ENCODE measurements at regions not wholly inside any gene's neighbourhood (a gene's known extent, or its start where the extent isn't known, plus 50 kb on each side); places are given as distances from the start of the nearest gene placed in this dataset.

DNA sequence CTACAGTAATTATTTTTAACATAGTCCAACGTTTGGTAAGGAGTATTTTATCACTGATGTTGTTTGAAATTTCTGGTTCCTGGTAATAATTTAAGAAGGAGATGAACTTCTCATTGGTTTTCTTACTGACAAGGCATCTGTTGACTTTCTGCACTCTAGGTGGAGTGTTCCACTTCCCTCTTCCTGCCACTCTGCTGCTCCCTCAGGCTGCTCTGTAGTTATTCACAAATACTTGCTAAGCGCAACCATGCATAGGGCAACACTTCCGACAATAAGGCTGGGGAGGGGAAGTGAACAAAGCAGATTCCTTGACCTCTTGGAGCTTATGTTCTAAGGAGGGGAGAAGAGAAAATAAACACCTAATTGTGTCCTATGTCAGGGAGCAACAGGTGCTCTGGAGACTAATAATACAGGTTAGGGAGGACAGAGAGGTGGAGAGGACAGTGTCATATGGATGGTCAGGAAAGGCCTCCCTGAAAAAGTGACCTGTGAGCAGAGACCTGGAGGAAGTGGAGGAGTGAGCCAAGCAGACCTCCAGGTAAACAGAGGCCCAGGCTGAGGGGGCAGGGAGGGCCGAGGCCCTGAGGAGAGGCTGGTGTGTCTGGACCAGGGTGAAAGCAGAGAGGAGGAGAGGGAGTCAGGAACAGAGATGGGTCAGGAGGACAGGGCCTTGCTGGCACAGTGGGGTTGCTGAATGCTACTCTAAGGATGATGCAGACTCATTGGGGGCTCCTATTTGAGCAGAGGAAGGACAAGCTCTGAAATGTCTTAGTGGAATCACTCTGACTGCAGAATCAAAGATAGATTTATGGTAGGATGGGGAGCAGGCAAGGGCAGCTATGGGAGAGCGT lies 134.8 kb upstream of the SLC24A3 start:
- no peak overlapping the region for H3K27ac ChIP-seq

DNA sequence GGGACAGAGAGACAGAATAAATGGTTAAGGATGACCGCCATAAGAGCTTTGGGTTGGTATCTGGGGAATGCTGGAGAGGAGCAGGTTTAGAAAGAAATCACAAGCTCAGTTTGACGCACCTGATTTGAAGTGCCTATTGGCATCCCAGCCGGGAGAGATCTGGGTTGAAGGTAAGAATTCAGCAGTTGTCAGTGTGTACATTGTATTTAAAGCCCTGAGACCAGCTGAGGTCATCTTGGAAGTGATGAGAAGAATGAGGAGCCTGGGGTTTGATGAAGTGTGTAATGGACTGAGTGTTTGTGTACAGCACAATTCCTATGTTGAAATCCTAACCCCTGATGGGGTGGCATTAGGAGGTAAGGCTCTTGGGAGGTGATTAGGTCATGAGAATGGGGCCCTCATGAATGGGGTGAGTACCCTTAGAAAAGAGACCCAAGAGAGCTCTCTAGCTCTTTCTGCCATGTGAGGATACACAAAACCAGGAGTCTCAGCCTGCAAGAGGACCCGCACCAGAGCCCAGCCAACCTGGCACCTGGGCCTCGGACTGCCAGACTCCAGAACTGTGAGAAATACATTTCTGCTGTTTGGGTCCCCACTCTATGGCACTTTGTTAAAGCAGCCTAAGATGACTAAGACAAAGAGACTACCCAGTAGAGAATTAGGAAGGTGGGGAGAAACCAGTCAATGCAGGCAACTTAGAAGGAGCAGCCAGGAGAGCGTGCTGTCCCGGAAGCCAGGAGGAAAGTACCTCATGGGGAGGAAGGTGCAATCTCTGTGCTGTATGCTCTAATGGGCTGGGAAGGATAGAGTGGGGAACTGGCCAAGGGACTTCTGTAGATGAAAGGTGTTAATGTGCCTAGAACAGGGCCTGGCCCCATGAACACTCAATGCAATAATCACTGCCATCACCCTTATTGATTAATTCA lies 133.7 kb upstream of the SLC24A3 start:
- no peaks in the 10 kb centered on the region for H3K36me3 ChIP-seq (replicated peaks in 1 of 2)
- no peak overlapping the region for H3K27ac ChIP-seq
- no peak for DNase-seq
- TF ChIP-seq, protein P1, sequence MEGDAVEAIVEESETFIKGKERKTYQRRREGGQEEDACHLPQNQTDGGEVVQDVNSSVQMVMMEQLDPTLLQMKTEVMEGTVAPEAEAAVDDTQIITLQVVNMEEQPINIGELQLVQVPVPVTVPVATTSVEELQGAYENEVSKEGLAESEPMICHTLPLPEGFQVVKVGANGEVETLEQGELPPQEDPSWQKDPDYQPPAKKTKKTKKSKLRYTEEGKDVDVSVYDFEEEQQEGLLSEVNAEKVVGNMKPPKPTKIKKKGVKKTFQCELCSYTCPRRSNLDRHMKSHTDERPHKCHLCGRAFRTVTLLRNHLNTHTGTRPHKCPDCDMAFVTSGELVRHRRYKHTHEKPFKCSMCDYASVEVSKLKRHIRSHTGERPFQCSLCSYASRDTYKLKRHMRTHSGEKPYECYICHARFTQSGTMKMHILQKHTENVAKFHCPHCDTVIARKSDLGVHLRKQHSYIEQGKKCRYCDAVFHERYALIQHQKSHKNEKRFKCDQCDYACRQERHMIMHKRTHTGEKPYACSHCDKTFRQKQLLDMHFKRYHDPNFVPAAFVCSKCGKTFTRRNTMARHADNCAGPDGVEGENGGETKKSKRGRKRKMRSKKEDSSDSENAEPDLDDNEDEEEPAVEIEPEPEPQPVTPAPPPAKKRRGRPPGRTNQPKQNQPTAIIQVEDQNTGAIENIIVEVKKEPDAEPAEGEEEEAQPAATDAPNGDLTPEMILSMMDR (IDR thresholded peaks at IDR 0.05), result no peak
- no peak for TF ChIP-seq POLR2A (IDR thresholded peaks at IDR 0.05)
- no peaks in the 10 kb centered on the region for H3K9me3 ChIP-seq (replicated peaks in 1 of 3)
- no peaks in the 10 kb centered on the region for H3K4me1 ChIP-seq (replicated peaks in 1 of 2)
- intact Hi-C loops (cut with DNase I), result no loop called here
- 87 to 95% (median 93%) methylated on average over 7 of the region's 7 CpGs for WGBS, 4 donors
- no peaks in the 10 kb centered on the region for H3K27me3 ChIP-seq
- H3K4me3 ChIP-seq, result no peak overlapping the region

More for the DNA sequence above, 134.8 kb upstream of the SLC24A3 start:
- Histone ChIP-seq H3K4me1 (replicated peaks in 1 of 2) (no peaks in the 10 kb centered on the region), H3K36me3 (replicated peaks in 1 of 2) (no peaks in the 10 kb centered on the region), H3K9me3 (replicated peaks in 1 of 3) (no peaks in the 10 kb centered on the region), H3K4me3 (no peak overlapping the region), H3K27me3 (no peaks in the 10 kb centered on the region)
- DNase-seq, result no peak
- no peak for TF ChIP-seq POLR2A (IDR thresholded peaks at IDR 0.05)
- TF ChIP-seq, protein P1 (IDR thresholded peaks at IDR 0.05), result no peak
- intact Hi-C loops (cut with DNase I), result no loop called here
- 61 to 85% (median 72%) methylated on average over 5 of the region's 5 CpGs for WGBS, 4 donors

GRCh38 chr20:19079536-19080299 lies 132.7 kb upstream of the SLC24A3 start:
- intact Hi-C loops (cut with DNase I), result no loop called here
- H3K27me3 ChIP-seq, result no peaks in the 10 kb centered on the region
- 69 to 82% (median 77%) methylated on average over 9 to 10 of the region's 10 CpGs for WGBS, 4 donors

More at GRCh38 chr20:19079536-19080299, 132.7 kb upstream of the SLC24A3 start:
- Histone ChIP-seq H3K4me1 (replicated peaks in 1 of 2) (no peaks in the 10 kb centered on the region), H3K9me3 (replicated peaks in 1 of 3) (no peaks in the 10 kb centered on the region), H3K4me3 (no peak overlapping the region), H3K27ac (no peak overlapping the region), H3K36me3 (replicated peaks in 1 of 2) (no peaks in the 10 kb centered on the region)
- no peak for DNase-seq
- TF ChIP-seq, protein P1 (IDR thresholded peaks at IDR 0.05), result no peak
- TF ChIP-seq POLR2A (IDR thresholded peaks at IDR 0.05), result no peak

Measured in adrenal gland (tissue), 9 donors.